HCEC 1CT (cell line): ENCODE measurements at regions not wholly inside any gene's neighbourhood (a gene's known extent, or its start where the extent isn't known, plus 50 kb on each side); places are given as distances from the start of the nearest gene placed in this dataset.
A peak's percentile ranks its signal among the peaks of the same experiment; 100 is the strongest.
"Not testable (repeated sequence)": the region's sequence is repeated elsewhere in the genome, so short reads cannot be mapped to it uniquely, and the experiment has no call there.

Source experiments
- DNase-seq: peaks from one replicate; pipeline ENCODE4 v3.0.0-alpha.2; 2017

DNA sequence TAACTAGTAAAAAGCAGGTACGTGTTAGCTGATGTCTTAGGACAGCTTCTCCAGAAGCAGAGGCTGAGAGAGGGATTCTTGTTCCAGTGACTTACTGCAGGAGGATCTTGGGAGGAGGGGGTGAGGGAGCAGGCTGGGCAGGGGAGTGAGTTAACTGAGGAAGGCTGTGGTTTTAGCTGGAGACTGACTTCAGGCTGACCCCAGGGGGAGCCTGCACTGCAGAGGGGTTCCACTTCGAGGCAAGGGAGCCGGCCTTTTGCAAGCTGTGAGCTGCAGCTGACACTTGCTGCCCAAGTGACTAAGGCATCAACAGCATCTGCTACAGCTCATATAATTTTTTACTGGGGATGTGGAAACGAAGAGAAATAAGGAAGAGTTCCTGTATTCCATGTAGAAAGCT lies 50.4 kb upstream of the SOD1 start:
- DNase-seq: no peak

DNA sequence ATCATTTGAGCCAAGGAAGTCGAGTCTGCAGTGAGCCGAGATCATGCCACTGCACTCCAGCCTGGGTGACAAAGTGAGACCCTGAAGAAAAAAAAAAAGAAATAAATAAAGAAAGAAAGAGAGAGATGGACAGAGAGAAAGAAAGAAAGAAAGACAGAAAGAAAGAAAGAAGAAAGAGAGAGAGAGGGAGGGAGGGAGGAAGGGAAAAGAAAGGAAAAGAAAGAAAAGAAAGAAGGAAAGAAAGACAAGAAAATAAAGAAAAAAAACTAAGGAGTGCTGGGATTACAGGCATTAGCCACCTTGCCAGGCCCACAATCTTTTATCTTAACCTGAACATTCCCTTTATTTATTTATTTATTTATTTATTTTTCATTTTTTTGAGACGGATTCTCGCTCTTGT lies 51.7 kb upstream of the SOD1 start:
- DNase-seq: no peak

DNA sequence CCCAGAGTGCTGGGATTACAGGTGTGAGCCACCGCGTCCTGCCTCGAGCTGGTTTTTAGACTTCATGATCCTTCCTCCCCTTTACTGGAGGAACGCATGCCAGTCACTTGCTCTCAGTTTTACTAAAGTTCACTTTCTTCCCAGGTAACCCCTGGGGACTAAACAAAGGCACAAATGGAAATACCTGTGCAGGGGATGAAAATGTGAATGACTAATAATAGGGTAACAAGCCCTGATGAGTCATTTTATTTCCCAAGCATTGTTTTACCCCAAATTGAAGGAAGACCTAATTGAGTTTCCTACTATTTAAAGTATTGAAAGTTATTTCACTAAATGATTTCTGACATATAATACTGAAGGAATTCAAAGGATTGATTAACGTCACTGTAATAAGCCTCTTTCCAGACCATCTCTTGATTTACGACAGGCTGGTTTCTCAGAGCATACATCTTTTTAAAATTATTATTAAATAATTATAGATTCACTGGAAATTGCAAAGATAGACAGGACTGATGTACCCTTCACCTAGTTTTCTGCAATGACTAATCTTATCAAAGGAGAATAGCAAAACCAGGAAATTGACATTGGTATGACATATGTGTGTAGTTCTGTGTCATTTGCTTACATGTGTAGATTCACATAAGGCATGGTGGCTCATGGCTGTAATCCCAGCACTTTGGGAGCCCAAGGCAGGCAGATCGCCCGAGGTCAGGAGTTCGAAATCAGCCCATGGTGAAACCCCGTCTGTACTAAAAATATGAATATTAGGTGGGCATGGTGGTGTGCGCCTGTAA lies 53.2 kb upstream of the SOD1 start:
- no peak for DNase-seq

DNA sequence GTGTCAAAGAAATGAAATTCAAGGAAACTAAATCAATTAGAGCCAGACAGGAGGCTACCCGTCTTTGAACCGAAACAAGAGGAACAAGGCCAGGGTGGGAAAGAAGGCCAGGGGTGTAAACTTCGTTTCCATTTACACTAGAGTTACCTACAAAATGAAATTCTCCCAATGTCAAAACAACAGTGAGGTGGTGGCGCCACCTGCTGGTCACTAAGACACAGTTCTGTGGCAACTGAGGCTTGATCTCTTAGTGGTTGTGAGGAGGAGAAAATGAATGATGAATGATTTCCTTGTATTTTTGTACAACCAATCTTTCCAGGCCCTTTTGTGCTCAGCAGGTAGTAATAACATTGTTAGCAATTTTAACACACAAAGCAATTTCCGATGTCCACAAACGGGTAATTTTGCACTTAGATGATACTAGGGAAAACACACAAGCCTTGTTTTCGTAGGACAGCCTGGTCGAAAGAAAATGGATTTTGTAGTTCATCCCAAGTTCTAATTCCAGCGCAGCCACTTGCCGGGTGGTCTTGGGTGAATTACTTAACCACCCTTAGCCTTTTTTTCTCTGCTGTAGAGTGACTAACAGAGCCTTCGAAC lies 54.8 kb upstream of the SOD1 start:
- peak; percentile 45 for DNase-seq

DNA sequence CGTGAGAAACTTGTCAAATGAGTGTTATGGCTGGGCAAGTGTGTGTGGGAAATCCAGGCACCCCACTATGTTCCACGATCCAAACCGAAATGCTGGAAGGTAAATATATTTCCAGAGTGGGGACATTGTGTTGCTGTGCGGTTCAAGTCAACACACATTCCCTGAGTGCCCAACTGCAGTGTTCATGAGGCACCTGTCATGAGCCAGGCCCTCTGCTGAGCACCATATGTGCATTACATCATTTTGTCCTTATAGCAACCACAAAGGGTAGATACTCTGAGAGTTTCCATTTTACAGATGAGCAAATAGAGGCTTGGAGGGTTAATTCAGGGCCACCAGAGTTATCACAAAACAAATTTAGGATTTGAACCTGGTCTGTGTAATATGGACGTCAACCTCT lies 59.9 kb upstream of the SOD1 start:
- DNase-seq: no peak

DNA sequence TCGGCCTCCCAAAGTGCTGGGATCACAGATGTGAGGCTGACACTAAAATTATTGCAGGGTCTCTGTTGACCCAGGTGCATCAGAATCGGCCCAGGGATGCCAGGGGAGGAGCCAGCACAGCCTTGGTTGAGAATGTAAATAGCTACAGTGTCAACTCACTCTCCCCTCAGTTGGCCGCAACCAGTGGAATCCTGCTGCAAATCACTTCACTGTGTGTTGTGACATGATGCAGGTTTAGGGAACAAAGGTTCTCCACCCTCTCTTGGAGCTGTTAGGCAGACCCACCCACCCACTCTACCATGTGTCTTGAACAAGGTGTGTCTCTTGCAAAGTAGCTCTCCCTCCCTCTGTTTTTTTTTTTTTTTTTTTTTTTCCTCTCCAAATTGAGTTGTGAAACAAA lies 60.5 kb upstream of the SOD1 start:
- no peak for DNase-seq

DNA sequence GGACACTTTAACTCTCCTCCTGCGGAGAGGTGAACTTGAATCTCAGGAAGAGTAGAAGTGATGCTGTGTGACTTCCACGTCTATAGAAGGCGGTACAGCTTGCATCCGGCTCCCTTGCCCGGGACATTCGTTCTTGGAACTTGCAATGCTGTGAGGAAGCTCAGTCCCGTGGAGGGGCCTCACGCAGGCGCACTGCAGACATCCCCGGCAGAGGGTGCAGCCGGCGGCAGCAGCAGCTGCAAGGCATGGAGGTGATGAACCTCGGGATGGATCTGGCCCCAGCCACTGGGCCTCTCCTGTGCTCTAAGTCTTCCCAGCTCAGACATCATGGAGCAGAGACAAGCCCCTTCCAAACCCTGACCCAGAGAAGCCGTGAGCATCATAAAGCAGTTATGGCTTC lies 61.8 kb upstream of the SOD1 start:
- no peak for DNase-seq

DNA sequence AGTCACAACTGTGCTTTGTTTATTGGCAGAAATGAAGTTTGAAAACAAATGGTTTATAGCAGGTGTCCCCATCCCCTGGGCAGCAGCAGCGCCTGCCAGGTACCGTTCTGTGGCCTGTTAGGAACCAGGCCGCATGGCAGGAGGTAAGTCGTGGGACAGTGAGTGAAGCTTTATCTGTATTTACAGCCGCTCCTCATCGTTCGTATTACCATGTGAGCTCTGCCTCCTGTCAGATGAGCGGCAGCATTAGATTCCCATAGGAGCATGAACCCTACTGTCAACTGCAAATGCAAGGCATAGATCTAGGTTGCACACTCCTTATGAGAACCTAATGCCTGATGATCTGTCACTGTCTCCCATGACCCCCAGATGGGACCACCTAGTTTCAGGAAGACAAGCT lies 63.4 kb upstream of the SOD1 start:
- DNase-seq: no peak

DNA sequence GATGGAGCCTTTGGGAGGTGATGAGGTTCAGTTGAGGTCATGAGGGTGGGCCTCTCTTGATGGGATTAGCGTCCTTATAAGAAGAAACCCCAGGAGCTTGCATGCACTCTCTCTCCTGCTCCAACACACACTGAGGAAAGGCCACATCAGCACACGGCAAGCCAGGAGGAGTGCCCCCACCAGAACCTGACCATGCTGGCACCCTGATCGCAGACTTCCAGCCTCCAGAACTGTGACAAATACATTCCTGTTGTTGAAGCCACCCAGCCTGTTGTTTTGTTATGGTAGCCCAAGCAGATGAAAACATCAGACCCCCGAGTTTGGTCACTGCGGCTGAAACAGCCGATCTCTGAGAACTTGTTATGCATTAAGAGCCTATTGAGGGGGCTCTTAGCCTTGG lies 64.8 kb upstream of the SOD1 start:
- DNase-seq: no peak

DNA sequence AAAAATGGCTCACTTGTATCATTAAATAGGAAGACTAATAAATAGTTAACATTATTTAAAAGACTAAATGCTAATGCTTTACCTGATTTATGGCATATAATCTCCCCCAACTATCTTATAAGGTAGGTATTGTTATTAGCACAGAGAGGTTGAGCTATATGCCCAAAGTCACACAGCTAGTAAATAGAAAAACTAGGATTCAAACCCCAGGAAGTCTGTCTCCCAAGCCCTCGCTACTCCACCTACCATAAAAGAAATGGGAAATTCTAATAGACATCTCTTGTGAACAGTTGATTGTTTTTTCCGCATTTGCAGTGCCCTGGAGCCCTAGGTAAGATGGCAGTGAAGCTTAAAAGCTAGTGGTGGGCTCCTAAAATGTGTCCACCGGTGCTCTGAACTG lies 65.2 kb upstream of the SOD1 start:
- no peak for DNase-seq

DNA sequence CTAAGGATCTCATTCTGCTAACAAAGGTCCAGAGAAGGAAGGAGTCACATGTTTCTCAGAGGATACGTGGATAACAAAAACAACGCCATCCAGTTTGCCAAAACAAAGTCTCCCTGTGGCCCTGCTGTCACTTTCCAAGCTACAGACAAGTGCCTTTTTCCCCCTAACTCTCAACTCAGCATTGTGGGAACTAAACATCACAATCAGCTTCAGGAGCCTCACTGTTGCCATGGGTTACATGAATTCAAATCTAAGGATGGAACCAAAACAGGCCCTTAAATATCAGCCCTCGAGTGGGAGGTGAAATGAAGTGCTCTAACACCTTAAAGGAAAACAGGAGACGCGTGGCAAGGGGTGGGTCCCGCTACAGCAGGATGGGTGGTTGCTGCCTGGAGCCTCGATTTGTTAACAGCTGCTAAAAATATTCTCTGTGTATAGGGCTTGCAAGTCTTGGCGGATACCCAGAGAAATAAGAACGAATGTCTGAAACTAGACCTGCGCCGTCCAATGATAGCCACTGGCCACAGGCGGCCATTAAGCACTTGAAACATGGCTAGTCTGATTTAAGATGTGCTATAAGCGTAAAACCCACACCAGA lies 66.4 kb upstream of the SOD1 start:
- no peak for DNase-seq

DNA sequence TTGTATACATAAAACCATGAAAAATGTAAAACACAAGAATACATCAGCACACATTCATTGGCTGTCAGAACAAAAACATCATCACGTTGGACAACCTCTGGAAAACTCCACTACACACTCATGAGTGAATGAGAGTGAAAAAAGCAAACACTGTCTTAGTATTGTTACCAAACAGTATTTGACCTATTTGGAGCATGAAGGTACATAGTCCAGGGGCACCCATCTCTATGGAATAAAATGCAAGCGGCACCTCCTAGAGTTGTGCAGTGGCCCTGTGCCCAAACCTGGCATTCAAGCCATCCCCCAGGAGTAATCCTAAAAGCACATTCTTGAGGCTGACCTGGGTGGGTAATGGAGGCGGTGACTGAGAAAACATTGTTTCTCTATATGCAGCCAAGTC lies 67.0 kb upstream of the SOD1 start:
- DNase-seq: no peak

DNA sequence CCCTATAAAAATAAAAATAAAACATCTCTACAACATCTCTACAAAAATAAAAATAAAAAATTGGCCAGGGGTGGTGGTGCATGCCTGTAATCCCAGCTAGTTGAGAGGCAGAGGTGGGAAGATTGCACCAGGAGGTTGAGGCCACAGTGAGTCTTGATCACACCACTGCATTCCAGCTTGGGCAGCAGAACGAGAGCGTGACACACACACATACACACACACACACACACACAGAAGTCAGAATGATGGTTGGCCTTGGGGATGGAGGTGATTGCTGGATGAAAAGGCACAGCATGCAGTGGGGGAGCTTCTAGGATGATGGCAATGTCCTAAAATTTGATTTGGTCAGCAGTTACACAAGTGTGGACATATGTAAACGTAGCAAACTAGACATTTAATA lies 69.7 kb upstream of the SOD1 start:
- DNase-seq: no peak

DNA sequence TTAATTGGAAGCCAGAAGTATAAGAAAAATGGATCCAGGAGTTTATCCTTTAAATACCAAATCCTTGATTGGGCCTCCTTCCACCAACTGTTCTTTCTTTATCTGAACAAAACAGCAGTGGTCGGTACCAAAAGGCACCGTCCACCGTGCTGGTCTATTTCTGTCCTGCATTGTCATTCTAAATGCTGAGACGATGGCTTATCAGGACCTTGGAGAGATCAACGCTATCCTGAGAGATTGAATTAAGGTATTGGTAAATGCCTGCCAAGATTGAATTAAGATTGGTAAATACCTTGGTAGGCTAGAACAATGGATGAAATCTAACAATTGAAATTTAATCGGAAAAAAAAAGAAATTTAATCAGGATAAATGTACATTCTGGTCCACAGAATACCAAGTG lies 73.4 kb upstream of the SOD1 start:
- no peak for DNase-seq

DNA sequence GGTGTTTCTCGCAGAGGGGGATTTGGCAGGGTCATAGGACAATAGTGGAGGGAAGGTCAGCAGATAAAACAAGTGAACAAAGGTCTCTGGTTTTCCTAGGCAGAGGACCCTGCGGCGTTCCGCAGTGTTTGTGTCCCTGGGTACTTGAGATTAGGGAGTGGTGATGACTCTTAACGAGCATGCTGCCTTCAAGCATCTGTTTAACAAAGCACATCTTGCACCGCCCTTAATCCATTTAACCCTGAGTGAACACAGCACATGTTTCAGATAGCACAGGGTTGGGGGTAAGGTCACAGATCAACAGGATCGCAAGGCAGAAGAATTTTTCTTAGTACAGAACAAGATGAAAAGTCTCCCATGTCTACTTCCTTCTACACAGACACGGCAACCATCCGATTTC lies 75.6 kb upstream of the SOD1 start:
- DNase-seq: not testable (repeated sequence)

DNA sequence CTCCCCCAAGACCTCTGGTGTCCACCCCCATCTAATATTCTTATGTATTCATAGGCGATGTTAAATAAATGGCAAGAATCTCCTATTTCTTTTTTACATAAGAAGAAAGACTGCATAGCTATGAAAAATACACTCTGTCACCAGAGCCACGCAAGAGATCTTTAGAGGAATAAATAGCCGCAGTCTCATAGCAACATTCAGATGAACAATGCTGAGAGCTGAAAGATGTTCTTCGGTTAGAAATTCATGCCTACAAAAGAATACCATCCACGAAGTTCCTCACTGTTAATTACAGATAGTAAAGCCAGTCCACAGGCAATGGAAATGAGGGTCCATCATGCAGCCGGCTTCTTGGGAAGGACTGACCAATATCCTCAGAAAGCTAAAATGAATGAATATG lies 76.0 kb upstream of the SOD1 start:
- no peak for DNase-seq

DNA sequence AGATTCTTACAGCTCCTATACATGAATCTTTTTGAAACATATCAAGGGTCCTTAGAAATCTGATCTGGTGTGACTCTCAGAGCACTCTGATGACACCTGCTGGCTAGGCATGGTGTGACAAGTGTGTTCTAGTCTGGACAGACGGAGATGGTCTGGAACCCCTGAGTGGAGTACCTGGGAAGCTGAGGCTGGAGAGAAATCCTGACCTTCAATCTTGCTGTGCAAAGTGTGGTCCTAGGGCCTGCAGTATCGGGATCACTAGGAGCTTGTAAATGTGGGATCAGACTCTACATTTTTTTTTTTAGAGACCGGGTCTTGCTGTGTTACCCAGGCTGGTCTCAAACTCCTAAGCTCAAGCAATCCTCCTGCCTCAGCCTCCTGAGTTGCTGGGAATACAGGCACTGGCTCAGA lies 78.6 kb upstream of the SOD1 start:
- peak; percentile 7 for DNase-seq

DNA sequence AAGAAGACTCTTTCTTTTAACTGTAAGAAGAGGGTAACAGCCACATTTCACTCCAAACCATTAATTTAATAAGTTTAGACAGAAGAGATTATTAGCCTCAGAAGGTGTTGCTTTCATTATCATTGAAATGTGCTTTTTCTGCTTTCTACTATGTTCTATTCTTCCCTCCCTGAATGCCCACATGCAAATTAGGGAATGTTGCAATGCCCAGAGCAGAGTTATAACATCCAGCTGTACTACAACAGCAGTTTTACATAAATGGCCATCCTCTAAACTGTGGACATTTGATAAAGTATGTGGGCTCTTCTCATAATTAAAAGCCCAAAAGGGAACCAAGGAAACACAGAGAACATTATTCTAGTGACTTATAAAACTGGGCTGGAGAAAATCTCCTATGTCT lies 82.2 kb upstream of the SOD1 start:
- no peak for DNase-seq

DNA sequence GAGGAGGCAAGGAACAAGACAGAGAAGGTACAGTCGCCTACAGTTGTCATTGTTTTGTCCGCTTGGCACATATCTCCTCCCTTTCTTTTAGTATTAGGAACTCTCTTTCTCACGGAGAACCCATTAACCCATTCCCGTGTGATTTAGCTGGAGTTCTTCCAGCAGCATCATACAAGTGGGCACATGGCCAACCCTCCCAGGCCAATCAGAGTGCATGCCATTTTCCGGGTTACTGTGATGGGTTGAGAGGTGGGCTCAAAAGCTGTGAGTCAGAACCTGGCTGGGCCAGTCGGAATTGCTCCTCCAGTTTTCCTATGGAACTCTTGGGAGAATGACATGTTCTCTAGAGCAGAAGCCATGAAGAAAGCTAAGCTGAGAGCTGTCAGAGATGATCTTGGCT lies 83.1 kb upstream of the SOD1 start:
- DNase-seq: no peak

DNA sequence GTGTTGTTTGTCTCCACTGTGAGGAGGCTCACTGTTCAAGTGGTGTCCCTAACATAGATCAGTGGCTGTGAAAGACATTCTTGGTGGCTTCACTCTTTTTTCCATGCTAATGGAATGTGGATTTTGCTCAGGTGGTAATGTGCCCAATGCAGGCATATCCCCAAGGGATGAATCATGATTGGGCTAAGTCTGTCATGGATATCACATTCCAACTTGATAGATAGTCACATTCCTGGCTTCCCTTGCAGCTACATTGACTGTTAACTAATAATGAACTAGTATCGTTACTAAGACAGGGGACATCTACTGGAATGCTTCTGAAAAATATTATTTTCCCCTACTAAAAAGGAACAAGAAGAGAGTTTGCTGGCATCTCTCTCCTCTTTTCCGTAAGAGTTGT lies 86.3 kb upstream of the SOD1 start:
- no peak for DNase-seq

DNA sequence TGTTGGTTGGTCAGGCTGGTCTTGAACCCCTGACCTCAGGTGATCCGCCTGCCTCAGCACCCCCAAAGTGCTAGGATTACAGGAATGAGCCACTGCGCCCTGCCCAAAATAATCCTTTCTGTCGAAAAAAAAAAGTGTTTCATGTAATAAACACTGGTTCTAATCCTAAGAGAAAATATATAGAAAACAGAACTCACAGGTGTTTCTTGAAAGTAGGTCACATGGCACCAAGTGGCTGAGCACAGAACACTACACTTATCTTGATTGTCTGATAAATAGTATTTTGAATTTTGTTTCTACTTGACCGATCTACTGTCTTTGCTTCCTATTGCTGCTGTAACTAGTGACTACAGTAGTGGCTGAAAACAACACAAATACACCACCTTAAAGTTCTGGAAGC lies 87.6 kb upstream of the SOD1 start:
- DNase-seq: no peak

DNA sequence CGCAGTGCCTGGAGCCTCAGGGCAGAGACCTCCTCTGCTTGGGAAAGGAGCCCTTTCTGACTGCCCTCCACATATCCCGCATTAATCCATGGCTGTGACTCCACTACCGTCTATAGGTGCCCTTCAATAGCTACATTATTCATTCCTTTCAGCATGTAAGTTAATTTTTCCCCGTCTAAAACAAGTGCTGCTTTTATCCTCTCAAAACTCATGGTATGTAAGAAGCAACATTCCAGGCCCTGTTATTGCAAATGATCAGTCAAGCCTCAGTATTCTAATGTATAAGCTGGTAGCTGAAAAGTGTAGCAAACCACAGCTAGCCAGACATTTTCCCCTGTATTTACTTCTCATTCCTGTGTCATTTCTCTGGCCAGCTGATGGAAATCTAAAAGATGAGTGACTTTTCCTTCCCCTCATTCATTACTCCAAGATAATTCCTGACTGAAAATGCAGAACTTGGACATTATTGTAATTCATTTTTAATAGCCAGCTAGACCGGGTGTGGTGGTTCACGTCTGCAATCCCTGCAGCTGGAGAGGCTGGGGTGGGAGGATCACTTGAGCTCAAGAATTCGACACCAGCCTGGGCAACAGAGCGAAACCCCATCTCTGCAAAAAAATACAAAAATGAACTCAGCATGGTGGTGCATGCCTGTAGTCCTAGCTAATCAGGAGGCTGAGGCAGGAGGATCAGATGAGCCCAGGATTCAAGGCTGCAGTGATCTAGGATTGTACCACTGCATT lies 88.5 kb upstream of the SOD1 start:
- DNase-seq: no peak

DNA sequence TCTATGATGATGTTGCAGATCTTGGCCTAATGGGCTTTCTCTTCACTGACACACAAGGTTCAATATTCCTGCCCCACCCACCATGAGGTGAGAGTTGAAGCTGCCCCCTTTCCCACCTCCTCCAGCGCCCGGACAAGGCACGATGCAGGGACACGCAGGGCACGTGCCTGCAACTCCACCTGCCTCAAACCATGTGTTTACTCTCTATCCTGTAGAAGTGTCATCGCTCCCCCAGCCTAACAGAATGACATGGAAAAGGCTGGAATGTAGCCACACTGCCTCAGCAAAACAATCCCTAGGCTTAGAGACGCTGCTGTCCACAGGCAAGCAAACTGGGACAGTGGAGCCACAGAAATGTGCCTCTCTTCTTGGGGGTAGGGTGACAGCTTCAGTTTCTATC lies 92.9 kb upstream of the SOD1 start:
- no peak for DNase-seq

DNA sequence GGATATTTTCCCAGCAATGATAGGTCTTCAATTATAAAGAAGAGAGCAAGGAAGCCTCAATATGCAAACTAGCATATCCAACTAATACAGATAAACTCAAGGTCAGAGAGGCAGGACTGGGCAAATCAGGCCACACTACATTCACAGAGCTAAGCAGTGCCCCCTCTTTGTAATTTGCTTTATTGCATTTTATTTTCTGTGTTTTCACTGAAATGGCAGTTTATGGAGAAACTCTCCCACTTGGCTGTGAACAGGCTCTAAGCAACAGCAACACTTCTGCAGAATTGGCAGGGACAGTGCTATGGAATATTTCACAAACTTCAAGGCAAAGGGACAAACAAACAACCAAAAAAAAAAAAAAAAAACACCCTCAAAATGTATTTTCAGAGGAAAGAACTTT lies 93.4 kb upstream of the SOD1 start:
- DNase-seq: no peak
